ENCODE measurements at regions not wholly inside any gene's neighbourhood (a gene's known extent, or its start where the extent isn't known, plus 50 kb on each side); places are given as distances from the start of the nearest gene placed in this dataset.

DNA sequence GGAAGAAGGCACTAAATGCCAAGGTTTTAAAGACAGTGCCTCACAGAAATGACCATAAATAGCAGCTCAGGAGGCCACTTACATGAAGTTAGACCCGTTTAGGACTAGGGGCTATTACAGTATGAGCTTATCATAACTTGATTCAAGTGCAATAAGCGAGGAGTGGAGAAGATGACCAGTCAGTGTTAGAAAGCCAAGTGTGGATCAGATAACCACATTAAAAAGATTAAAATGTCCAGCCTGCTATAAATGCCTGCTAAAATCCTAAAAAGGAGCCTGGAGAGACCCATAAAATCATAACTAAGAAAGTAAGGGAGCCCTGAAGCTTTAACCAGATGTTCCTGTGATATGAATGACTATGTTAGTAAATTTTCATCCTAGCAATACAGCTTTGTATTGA is 117.5 kb upstream of the ZNF521 start:
- H3K27me3 Mint-ChIP-seq (ENCODE audit: unreplicated experiment), result peaks cover 3% of the 10 kb centered on the region
- peaks cover 11% of the 10 kb centered on the region for H3K4me1 Mint-ChIP-seq (ENCODE audit: low read depth, unreplicated experiment)
- TF ChIP-seq, protein P1, sequence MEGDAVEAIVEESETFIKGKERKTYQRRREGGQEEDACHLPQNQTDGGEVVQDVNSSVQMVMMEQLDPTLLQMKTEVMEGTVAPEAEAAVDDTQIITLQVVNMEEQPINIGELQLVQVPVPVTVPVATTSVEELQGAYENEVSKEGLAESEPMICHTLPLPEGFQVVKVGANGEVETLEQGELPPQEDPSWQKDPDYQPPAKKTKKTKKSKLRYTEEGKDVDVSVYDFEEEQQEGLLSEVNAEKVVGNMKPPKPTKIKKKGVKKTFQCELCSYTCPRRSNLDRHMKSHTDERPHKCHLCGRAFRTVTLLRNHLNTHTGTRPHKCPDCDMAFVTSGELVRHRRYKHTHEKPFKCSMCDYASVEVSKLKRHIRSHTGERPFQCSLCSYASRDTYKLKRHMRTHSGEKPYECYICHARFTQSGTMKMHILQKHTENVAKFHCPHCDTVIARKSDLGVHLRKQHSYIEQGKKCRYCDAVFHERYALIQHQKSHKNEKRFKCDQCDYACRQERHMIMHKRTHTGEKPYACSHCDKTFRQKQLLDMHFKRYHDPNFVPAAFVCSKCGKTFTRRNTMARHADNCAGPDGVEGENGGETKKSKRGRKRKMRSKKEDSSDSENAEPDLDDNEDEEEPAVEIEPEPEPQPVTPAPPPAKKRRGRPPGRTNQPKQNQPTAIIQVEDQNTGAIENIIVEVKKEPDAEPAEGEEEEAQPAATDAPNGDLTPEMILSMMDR (IDR thresholded peaks at IDR 0.05; ENCODE audit: partially characterized antibody, unreplicated experiment), result no peak
- no peak for DNase-seq
- H3K4me3 Mint-ChIP-seq (ENCODE audit: unreplicated experiment), result no peak overlapping the region
- H3K27ac Mint-ChIP-seq (ENCODE audit: unreplicated experiment), result no peak overlapping the region
- H3K9me3 Mint-ChIP-seq (ENCODE audit: unreplicated experiment), result peaks cover 6% of the 10 kb centered on the region
- H3K36me3 Mint-ChIP-seq (ENCODE audit: unreplicated experiment), result no peaks in the 10 kb centered on the region

- peak overlapping the region; percentile 65 for H3K27ac Mint-ChIP-seq (ENCODE audit: unreplicated experiment)
- H3K36me3 Mint-ChIP-seq (ENCODE audit: unreplicated experiment), result no peaks in the 10 kb centered on the region
- H3K4me1 Mint-ChIP-seq (ENCODE audit: low read depth, unreplicated experiment), result peaks cover 11% of the 10 kb centered on the region
- H3K4me3 Mint-ChIP-seq (ENCODE audit: unreplicated experiment), result peak overlapping the region; percentile 45
- TF ChIP-seq, protein P1 (IDR thresholded peaks at IDR 0.05; ENCODE audit: partially characterized antibody, unreplicated experiment), result no peak
- peaks cover 6% of the 10 kb centered on the region for H3K9me3 Mint-ChIP-seq (ENCODE audit: unreplicated experiment)
- H3K27me3 Mint-ChIP-seq (ENCODE audit: unreplicated experiment), result peaks cover 3% of the 10 kb centered on the region
- DNase-seq, result peak; percentile 58
Measured at GRCh38 chr18:25467226-25467987, 115.4 kb upstream of the ZNF521 start.

DNA sequence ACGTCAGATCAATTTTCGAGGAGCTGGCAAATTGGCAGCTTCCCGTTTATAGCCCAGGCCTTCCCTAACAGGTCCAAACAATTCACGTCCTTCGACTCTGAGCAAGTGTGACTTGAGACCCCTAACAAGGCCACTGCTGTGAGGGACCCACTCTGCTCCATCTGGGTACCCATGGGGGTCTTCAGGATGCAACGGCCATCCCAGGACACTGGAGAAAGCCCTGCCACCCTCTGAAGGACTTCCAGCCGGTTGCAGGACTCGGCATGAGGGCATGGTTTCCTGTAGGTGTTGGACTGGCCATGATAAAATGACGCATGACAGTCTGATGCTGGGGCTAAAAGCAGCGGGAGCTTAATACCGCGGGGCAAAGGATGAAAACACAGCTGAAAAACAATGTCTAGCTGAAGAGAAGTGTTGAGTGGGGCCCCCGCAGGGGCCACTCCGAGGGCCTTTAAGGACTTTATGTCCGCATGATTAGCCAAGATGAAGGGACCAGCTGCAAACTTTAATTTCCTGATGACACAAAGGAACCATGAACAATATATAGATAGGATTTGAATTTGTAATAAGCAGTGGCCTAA is 113.3 kb upstream of the ZNF521 start:
- H3K9me3 Mint-ChIP-seq (ENCODE audit: unreplicated experiment), result peaks cover 6% of the 10 kb centered on the region
- peaks cover 13% of the 10 kb centered on the region for H3K4me1 Mint-ChIP-seq (ENCODE audit: low read depth, unreplicated experiment)
- H3K36me3 Mint-ChIP-seq (ENCODE audit: unreplicated experiment), result no peaks in the 10 kb centered on the region
- no peak overlapping the region for H3K27ac Mint-ChIP-seq (ENCODE audit: unreplicated experiment)
- TF ChIP-seq, protein P1 (IDR thresholded peaks at IDR 0.05; ENCODE audit: partially characterized antibody, unreplicated experiment), result no peak
- H3K4me3 Mint-ChIP-seq (ENCODE audit: unreplicated experiment), result no peak overlapping the region
- peaks cover 3% of the 10 kb centered on the region for H3K27me3 Mint-ChIP-seq (ENCODE audit: unreplicated experiment)
- DNase-seq, result no peak

DNA sequence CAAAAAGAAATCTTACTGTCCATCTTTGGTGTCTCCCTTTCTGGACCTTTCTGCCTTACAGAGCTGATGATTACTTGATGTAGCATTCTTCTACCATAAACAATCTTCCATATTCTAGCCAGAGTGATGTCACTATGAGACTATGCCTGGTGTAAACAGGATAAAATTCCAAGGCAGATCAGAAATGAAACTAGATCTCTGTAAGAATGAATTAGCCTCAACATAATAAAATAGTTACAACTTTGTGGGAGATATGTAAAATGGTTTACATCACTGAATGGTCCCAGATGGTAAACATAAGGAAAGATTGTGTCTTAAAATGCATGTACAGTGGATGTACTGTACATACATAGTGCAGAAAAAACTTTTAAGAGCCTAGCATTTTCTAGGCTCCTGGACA is 112.3 kb upstream of the ZNF521 start:
- TF ChIP-seq, protein P1 (IDR thresholded peaks at IDR 0.05; ENCODE audit: partially characterized antibody, unreplicated experiment), result no peak
- peaks cover 3% of the 10 kb centered on the region for H3K27me3 Mint-ChIP-seq (ENCODE audit: unreplicated experiment)
- no peak for DNase-seq
- no peak overlapping the region for H3K4me3 Mint-ChIP-seq (ENCODE audit: unreplicated experiment)
- H3K9me3 Mint-ChIP-seq (ENCODE audit: unreplicated experiment), result peaks cover 6% of the 10 kb centered on the region
- H3K36me3 Mint-ChIP-seq (ENCODE audit: unreplicated experiment), result no peaks in the 10 kb centered on the region
- H3K4me1 Mint-ChIP-seq (ENCODE audit: low read depth, unreplicated experiment), result peaks cover 15% of the 10 kb centered on the region
- H3K27ac Mint-ChIP-seq (ENCODE audit: unreplicated experiment), result no peak overlapping the region

DNA sequence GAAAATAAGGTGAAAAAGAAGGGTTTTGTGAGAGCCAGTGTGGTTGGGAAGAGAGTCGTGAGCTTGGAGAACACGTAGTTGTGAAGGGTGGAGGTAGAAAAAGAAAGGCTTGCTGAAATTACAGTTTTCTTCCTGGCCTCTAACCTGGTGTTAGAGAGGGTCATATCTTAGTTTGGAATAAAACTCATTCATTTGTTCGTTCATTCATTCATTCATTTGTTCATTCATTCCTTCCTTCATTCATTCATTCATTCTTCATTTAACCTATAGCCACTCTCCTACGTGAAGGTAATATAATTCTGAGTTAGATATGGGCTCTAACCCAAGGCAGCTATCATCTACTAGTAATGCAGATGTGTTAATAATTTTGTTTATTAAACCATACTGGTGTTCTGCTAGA is 111.8 kb upstream of the ZNF521 start:
- H3K4me1 Mint-ChIP-seq (ENCODE audit: low read depth, unreplicated experiment), result peaks cover 15% of the 10 kb centered on the region
- DNase-seq, result no peak
- H3K4me3 Mint-ChIP-seq (ENCODE audit: unreplicated experiment), result no peak overlapping the region
- H3K27ac Mint-ChIP-seq (ENCODE audit: unreplicated experiment), result no peak overlapping the region
- H3K9me3 Mint-ChIP-seq (ENCODE audit: unreplicated experiment), result peaks cover 6% of the 10 kb centered on the region
- peaks cover 3% of the 10 kb centered on the region for H3K27me3 Mint-ChIP-seq (ENCODE audit: unreplicated experiment)
- TF ChIP-seq, protein P1 (IDR thresholded peaks at IDR 0.05; ENCODE audit: partially characterized antibody, unreplicated experiment), result no peak
- H3K36me3 Mint-ChIP-seq (ENCODE audit: unreplicated experiment), result no peaks in the 10 kb centered on the region

Data from glutamatergic neuron (in vitro differentiated cells).